Calu3 (cell line): ENCODE measurements at regions not wholly inside any gene's neighbourhood (a gene's known extent, or its start where the extent isn't known, plus 50 kb on each side); places are given as distances from the start of the nearest gene placed in this dataset.

ENCODE experiments used
- BruUV-seq: library from RNA; stranded (reverse); fragments of 400-500 nt; replicated peaks from 2 replicates; lab custom pipeline; 2021; lab: Mats Ljungman, UMichigan
- CTCF ChIA-PET: fragments of 300-600 bp; sonication (Branson Sonifier 250); formaldehyde crosslinking; loops from one replicate; lab custom pipeline; 2022; ENCODE audit warnings: antibody characterized with exemption; lab: Charles Lee
- DNase-seq: peaks from one replicate; pipeline ENCODE4 v3.0.0; 2022
- H3K27ac Mint-ChIP-seq: one replicate; pipeline ENCODE4 v1.8.0; 2022; ENCODE audit warnings: mixed read lengths; ENCODE audit not compliant: unreplicated experiment
- H3K27me3 Mint-ChIP-seq: one replicate; pipeline ENCODE4 v1.8.0; 2022; ENCODE audit warnings: mixed read lengths; ENCODE audit not compliant: unreplicated experiment
- H3K36me3 Mint-ChIP-seq: one replicate; pipeline ENCODE4 v1.8.0; 2022; ENCODE audit warnings: mild to moderate bottlenecking, moderate library complexity, mixed read lengths; ENCODE audit not compliant: insufficient read depth, unreplicated experiment
- H3K4me1 Mint-ChIP-seq: one replicate; pipeline ENCODE4 v1.8.0; 2022; ENCODE audit warnings: mild to moderate bottlenecking, low read depth, mixed read lengths; ENCODE audit not compliant: unreplicated experiment
- H3K4me3 Mint-ChIP-seq: one replicate; pipeline ENCODE4 v1.8.0; 2022; ENCODE audit warnings: mild to moderate bottlenecking, low read depth, moderate library complexity, mixed read lengths; ENCODE audit not compliant: unreplicated experiment
- H3K9me3 Mint-ChIP-seq: one replicate; pipeline ENCODE4 v1.8.0; 2022; ENCODE audit warnings: low read depth, mixed read lengths; ENCODE audit not compliant: unreplicated experiment
- CTCF ChIP-seq: fragments of 200-600 bp; IDR thresholded peaks from one replicate; pipeline ENCODE4 v1.8.0; 2022; ENCODE audit warnings: antibody characterized with exemption; ENCODE audit not compliant: unreplicated experiment
- intact Hi-C: fragments of 100-400 bp; cut with micrococcal nuclease; formaldehyde crosslinking; loops from one replicate; pipeline ENCODE4 v1.10.0; 2022; ENCODE audit not compliant: unreplicated experiment

- DNase-seq, result no peak
- Mint-ChIP-seq H3K4me1 (peaks cover 34% of the 10 kb centered on the region), H3K4me3 (no peak overlapping the region), H3K36me3 (no peaks in the 10 kb centered on the region), H3K27ac (no peak overlapping the region), H3K9me3 (no peaks in the 10 kb centered on the region), H3K27me3 (no peaks in the 10 kb centered on the region)
- BruUV-seq, result no TSS peak
- TF ChIP-seq CTCF, result no peak
- intact Hi-C loops, result no loop called here
- CTCF ChIA-PET, result interaction anchor here (1.1 to 1.8 kb wide), 3 partner anchors 8 to 24 kb away, joined by 3 to 5 read pairs (median 5); no protein-coding TSS in a partner anchor
These were observed 136.4 kb upstream of the IL12A start for GRCh38 chr3:159852266-159852665.

GRCh38 chr3:159852821-159853505 is 135.7 kb upstream of the IL12A start:
- DNase-seq, result peak; percentile 35
- Mint-ChIP-seq H3K36me3 (no peaks in the 10 kb centered on the region), H3K4me1 (peaks cover 34% of the 10 kb centered on the region), H3K27ac (no peak overlapping the region), H3K4me3 (no peak overlapping the region), H3K27me3 (no peaks in the 10 kb centered on the region), H3K9me3 (no peaks in the 10 kb centered on the region)
- TF ChIP-seq CTCF, result no peak
- CTCF ChIA-PET, result interaction anchor here (0.6 to 1.8 kb wide), 4 partner anchors 9 to 25 kb away, joined by 3 to 5 read pairs (median 4); no protein-coding TSS in a partner anchor
- intact Hi-C loops, result no loop called here
- BruUV-seq, result no TSS peak

- TF ChIP-seq CTCF, result no peak
- no peak for DNase-seq
- CTCF ChIA-PET, result interaction anchor here (0.6 to 1.8 kb wide), 5 partner anchors 9 to 57 kb away, joined by 3 to 5 read pairs (median 3); no protein-coding TSS in a partner anchor
- Mint-ChIP-seq H3K9me3 (no peaks in the 10 kb centered on the region), H3K27me3 (no peaks in the 10 kb centered on the region), H3K36me3 (no peaks in the 10 kb centered on the region), H3K27ac (no peak overlapping the region), H3K4me3 (no peak overlapping the region), H3K4me1 (peaks cover 34% of the 10 kb centered on the region)
- no TSS peak for BruUV-seq
- intact Hi-C loops, result no loop called here
These were observed 135.2 kb upstream of the IL12A start for GRCh38 chr3:159853506-159853864.

GRCh38 chr3:159854500-159855124 is 134.0 kb upstream of the IL12A start:
- no peak overlapping the region for H3K27ac Mint-ChIP-seq
- DNase-seq, result no peak
- H3K4me3 Mint-ChIP-seq, result no peak overlapping the region
- H3K36me3 Mint-ChIP-seq, result no peaks in the 10 kb centered on the region
- no peaks in the 10 kb centered on the region for H3K27me3 Mint-ChIP-seq
- CTCF ChIA-PET, result interaction anchor here (1.2 kb wide), 1 partner anchor 58 kb away, joined by 3 read pairs; no protein-coding TSS in a partner anchor
- no peaks in the 10 kb centered on the region for H3K9me3 Mint-ChIP-seq
- TF ChIP-seq CTCF, result no peak
- intact Hi-C loops, result no loop called here
- peaks cover 34% of the 10 kb centered on the region for H3K4me1 Mint-ChIP-seq
- no TSS peak for BruUV-seq
